ENCODE measurements at regions not wholly inside any gene's neighbourhood (a gene's known extent, or its start where the extent isn't known, plus 50 kb on each side); places are given as distances from the start of the nearest gene placed in this dataset.

DNA sequence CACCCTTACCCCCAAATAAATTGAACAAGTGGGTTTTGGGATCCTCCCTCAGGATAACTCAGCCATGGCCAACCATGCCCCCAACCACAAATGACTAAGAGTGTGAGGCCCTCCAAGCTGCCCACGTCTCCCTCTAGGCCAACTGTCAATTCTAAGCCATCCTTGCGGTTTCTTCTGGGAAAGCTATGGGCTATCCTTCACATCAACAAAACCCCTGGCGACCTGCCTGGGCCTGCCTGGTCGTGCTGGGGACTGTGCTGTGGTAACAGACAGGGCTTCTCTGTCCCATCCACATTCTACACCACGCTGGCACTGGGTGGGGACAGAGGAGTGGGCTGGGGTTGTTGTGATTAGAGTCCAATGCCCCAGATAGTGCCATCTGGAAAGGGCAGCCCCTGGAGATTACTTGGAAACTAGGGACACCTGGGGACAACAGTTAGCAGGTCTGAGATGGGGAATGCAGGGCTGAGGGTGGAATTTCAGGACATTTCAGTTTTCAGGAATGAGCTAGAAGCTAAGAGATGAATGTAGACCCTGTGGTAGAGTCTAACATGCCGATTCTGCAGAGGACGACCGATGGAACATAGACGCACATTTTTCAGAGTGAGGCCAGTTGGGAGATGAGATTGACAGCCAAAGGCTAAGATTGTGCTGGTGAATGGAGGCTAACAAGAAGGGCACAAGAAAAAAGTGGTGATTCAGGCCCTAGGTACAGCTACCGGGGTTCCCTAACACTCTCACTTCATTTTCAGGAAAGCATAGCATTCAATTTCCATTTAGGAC, 131.9 kb downstream of the RASSF10 start:
- TF ChIP-seq SRSF9 (IDR thresholded peaks at IDR 0.05; ENCODE audit: borderline replicate concordance, insufficient read depth, low read depth, low read length, poor library complexity, severe bottlenecking), result no peak
- no peak for TF ChIP-seq ZNF530 (CRISPR knock-in tag; IDR thresholded peaks at IDR 0.05; ENCODE audit: low read depth)
- TF ChIP-seq ZNF432 (CRISPR knock-in tag; IDR thresholded peaks at IDR 0.05; ENCODE audit: borderline replicate concordance), result no peak
- TF ChIP-seq SETDB1 (CRISPR knock-in tag; IDR thresholded peaks at IDR 0.05; ENCODE audit: borderline replicate concordance), result no peak
- TF ChIP-seq, protein P1, sequence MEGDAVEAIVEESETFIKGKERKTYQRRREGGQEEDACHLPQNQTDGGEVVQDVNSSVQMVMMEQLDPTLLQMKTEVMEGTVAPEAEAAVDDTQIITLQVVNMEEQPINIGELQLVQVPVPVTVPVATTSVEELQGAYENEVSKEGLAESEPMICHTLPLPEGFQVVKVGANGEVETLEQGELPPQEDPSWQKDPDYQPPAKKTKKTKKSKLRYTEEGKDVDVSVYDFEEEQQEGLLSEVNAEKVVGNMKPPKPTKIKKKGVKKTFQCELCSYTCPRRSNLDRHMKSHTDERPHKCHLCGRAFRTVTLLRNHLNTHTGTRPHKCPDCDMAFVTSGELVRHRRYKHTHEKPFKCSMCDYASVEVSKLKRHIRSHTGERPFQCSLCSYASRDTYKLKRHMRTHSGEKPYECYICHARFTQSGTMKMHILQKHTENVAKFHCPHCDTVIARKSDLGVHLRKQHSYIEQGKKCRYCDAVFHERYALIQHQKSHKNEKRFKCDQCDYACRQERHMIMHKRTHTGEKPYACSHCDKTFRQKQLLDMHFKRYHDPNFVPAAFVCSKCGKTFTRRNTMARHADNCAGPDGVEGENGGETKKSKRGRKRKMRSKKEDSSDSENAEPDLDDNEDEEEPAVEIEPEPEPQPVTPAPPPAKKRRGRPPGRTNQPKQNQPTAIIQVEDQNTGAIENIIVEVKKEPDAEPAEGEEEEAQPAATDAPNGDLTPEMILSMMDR (CRISPR knock-in tag; IDR thresholded peaks at IDR 0.05), result no peak
- TF ChIP-seq POLR2A (IDR thresholded peaks at IDR 0.05; ENCODE audit: insufficient read depth in 1 of 2, low read depth in 2 of 2, low read length in 2 of 2), result no peak
- TF ChIP-seq, protein P2, sequence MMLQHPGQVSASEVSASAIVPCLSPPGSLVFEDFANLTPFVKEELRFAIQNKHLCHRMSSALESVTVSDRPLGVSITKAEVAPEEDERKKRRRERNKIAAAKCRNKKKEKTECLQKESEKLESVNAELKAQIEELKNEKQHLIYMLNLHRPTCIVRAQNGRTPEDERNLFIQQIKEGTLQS (CRISPR knock-in tag; IDR thresholded peaks at IDR 0.05), result no peak

All from HepG2 (cell line).